ENCODE measurements at regions not wholly inside any gene's neighbourhood (a gene's known extent, or its start where the extent isn't known, plus 50 kb on each side); places are given as distances from the start of the nearest gene placed in this dataset.

DNA sequence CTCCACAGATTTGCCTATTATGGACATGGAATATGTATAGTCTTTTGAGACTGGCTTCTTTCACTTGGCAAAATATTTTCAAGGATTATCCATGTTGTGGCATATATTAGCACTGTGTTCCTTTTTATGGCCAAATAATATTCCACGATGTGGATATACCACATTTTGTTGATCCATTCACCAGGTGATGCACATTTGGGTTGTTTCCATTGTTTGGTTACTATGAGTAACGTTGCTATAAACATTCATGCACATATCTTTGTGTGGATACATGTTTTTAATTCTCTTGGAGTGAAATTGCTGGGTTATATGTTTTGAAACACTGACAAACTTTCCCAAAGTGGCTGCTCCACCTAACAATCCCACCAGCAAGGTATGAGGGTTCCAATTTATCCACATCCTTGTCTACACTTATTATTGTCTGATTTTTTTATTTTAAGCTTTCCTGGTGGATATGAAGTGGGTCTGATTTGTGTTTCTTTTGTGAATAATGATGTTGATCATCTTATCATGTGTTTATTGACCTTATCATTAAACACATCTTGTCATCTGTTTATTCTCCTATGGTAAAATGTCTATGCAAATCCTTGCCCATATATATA, 116.2 kb upstream of the FRMD6 start:
- DNase-seq (ENCODE audit: insufficient read length, low spot score) (no peak), FAIRE-seq (no peak)

DNA sequence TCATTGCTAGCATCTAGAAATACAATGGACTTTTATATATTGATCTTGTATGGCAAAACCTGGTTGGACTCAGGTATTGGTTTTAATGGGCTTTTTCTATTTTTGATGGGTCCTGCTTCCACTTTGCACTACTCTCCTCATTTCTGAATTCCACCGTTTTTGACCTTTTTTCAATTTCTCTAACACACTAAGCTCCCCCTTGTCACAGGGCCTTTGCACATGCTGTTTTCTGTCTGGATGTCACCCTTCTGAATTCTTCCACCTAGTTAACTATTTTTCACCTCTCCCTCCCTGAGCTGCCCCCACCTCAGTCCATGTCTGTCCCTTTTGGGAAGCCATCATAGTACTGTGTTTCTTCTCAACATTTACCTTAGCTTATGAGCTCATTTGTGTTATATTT, 112.7 kb upstream of the FRMD6 start:
- no peak for FAIRE-seq

DNA sequence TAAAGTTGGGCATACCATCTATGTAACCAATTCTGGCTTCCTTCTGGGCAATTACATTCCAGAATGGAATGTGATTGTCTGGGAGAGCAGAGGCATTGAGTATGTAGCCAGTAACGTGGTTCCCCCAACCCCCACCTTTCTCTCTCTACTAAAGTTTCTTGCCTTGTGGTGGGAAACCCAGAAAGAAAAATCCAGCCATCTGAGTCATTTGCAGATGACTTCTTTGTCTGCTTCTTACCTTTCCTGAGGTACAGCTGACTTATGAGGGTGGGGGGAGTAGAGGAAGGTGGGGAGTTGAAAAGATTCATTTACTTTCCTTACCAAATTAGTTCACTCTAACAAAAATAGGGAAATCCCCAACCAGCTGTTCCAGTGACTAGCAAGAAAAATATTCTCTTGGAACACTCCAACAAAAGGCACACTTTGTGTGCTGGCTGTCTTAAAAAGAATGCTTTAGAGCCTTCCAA, 112.1 kb upstream of the FRMD6 start:
- peak; percentile 62 for DNase-seq (ENCODE audit: insufficient read length, low spot score)
- peak; percentile 59 for FAIRE-seq

More for the DNA sequence above, 112.7 kb upstream of the FRMD6 start:
- no peak for DNase-seq (ENCODE audit: insufficient read length, low spot score)

DNA sequence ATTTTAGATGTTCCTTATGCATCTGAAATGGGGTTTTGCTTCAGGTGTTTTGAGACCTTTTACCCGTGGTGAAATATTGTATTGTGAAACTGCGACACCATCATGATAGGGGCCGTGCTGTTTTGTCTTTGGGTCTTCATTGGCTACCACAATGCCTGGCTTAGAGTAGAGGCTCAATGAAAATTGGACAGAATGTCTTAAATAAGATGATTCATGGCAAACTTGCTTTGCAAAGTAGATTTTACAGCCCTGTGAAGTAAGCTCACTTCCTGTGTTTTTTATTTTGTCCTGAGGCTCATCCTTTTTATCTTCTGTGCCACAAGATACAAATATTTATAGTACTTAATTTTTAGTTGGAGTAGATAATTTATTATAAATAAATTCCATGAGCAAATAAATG, 111.3 kb upstream of the FRMD6 start:
- no peak for FAIRE-seq
- DNase-seq (ENCODE audit: insufficient read length, low spot score) = no peak

GRCh38 chr14:51544471-51544870, 107.2 kb upstream of the FRMD6 start:
- FAIRE-seq (no peak), DNase-seq (ENCODE audit: insufficient read length, low spot score) (no peak)

DNA sequence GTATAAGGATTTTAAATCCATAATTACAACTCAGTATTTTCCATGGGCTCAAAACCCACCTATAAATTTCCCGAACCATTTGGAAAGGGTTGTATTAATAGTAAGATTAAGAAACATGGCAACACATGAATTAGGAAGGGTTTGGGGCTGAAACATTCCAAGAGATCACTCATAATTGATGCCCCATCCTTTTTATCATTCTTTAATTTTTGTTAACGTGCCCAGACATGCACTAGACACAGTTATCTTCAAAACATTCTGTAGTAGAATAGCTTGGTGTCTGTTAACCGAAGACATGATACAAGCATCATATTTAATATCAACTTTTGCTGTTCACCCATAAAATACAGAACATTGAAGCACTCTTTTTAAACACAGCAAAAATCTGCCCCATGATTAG, 106.8 kb upstream of the FRMD6 start:
- FAIRE-seq = no peak
- DNase-seq (ENCODE audit: insufficient read length, low spot score) = no peak

- DNase-seq (ENCODE audit: insufficient read length, low spot score) (no peak), FAIRE-seq (peak; percentile 59)
These were observed 106.3 kb upstream of the FRMD6 start for GRCh38 chr14:51545396-51545795.

DNA sequence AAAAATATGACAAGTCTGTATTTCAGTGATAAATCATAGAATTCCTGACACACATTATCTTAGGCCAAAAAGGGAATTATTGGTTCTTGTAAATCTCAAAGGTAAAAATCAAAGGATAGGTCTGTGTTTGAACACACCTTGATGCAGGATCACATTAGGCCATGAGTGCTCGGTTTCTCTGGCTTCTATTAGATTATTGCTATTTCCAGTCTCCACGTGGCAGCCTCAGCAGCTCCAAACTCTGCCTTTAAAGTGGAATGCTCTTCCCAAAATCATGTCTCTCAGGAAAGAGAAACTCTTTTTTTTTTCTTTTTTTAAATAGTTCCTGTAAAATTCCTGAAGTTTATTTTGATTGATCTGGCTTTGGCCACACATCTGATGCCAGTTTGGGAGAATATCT, 105.6 kb upstream of the FRMD6 start:
- DNase-seq (ENCODE audit: insufficient read length, low spot score) = no peak
- FAIRE-seq = no peak

GRCh38 chr14:51546603-51547258, 105.0 kb upstream of the FRMD6 start:
- no peak for FAIRE-seq
- no peak for DNase-seq (ENCODE audit: insufficient read length, low spot score)

DNA sequence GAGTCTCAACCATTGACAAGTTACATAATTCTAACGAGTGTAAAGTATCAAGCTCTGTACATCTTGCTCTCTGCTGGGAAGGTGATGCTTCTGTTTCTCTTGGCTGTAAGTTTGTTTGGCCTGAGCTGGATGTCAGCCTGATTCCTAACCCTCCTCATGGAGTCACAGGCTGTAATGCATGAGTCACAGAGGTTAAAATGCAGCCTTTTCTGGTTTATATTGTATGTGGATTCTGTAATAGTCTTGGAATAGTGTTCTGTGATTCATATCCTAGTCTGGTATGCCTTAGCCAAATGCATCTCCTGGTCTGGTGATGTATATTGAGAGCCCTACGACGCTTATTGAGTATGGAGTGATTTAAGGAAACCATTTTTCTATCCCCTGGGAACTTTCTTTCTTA, 104.5 kb upstream of the FRMD6 start:
- FAIRE-seq (peak; percentile 84), DNase-seq (ENCODE audit: insufficient read length, low spot score) (peak; percentile 63)

DNA sequence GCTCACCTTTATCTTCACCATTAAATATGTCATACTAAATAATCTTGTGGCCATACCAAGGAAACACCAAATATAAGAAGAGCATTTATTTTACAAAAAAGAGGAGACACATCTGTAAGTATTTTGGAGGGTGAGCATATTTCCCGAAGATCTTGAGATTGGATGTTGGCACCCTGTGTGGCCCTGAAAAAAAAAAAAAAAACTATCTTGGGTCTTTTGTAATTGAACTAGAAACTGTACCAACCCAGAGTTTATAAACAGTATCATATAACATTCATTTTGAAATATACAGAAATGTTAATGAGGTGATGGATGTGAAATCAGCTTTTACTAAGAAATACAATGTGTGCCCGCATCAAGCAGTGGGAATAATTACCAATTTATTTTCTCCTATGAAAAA, 104.0 kb upstream of the FRMD6 start:
- no peak for DNase-seq (ENCODE audit: insufficient read length, low spot score)
- no peak for FAIRE-seq

DNA sequence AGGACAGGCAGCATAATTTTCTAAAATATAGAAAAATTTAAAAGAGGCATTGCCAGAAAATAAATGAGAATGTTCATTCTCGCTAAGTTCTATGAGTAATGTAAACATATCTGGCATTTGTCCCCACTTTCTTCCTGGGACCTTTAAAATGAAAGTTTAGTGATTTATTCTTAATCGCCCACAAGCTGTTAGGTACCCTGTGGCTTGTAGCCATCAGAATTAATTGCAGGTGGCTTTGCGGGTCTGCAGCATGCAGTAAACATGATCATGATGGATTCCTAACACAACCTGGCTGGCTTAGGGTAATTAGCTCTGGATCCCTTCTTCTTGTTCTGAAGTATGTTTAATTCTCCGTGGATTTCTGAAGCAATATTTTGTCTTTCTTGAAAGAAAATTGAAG, 103.5 kb upstream of the FRMD6 start:
- no peak for DNase-seq (ENCODE audit: insufficient read length, low spot score)
- FAIRE-seq = no peak

DNA sequence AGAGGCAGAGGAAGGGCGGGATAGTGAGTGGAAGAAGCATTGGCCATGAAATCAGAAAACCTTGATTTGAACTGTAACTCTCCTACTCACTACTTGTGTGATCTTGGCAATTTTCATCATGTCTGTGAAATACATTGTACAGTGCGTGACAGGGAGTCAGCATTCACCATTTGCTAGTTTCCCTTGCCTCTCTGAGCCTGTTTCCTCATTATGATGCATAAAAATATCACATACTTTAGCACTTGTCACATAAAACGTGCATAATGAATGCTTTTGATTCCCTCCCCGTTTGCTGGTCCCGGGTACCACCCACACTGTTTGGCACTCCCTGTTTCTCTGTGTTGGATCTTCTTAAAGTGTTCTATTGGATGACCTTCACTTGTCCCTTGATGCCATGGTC, 101.1 kb upstream of the FRMD6 start:
- peak; percentile 65 for FAIRE-seq

GRCh38 chr14:51552275-51552674, 99.4 kb upstream of the FRMD6 start:
- DNase-seq (ENCODE audit: insufficient read length, low spot score) = no peak
- no peak for FAIRE-seq

More for the DNA sequence above, 101.1 kb upstream of the FRMD6 start:
- no peak for DNase-seq (ENCODE audit: insufficient read length, low spot score)

DNA sequence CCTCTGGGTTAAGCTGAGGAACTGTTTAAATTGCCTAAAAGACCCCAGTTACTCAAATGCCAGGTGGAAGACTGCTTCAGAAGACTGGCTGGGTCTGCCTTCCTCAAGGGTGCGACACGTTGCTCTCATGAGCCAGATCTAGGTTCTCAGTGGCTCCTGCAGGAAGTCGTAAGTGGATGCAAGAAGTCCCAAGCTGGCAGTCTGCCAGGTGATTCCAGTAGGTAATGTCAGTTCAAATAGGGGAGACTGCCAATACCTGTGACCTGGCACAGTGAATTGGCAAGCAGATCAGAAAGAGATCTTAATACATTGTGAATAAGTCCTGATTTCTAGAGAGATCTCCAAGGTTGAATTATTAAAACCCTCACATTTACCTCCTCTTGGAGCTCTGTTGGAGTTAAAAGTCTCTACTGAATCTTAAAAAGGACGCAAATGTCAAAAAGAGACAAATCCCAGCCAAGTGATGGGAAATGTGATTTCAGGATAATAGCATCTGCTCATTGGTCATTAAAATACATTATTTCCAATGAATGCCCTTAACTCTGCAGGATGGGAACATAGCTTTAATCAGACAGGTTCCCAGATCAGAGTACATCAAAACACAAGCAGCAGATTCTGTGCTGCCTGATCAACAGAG, 98.8 kb upstream of the FRMD6 start:
- FAIRE-seq (no peak), DNase-seq (ENCODE audit: insufficient read length, low spot score) (no peak)

- peak; percentile 82 for FAIRE-seq
- peak; percentile 59 for DNase-seq (ENCODE audit: insufficient read length, low spot score)
These were observed 97.3 kb upstream of the FRMD6 start for GRCh38 chr14:51554339-51554920.

- no peak for FAIRE-seq
- no peak for DNase-seq (ENCODE audit: insufficient read length, low spot score)
These were observed 96.8 kb upstream of the FRMD6 start for GRCh38 chr14:51554953-51555352.

- FAIRE-seq (no peak), DNase-seq (ENCODE audit: insufficient read length, low spot score) (no peak)
These were observed 90.6 kb upstream of the FRMD6 start for GRCh38 chr14:51561141-51561540.

GRCh38 chr14:51562816-51563215, 88.9 kb upstream of the FRMD6 start:
- FAIRE-seq (peak; percentile 62), DNase-seq (ENCODE audit: insufficient read length, low spot score) (no peak)

DNA sequence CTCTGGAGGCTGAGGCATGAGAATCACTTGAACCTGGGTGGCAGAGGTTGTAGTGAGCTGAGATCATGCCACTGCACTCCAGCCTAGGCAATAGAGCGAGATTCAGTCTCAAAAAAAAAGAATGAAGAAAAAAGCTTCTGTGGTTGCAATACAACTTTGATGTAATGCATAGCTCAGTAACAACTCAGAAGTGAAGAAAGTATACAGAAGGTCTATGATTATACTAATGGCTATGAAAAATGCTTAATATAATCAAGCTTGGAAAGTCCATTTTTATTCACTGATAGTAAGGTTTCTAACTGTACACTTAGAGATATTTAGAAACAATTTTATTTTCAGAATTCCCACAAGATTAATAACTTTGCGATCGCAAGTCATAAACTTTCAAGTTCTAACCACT, 88.2 kb upstream of the FRMD6 start:
- DNase-seq (ENCODE audit: insufficient read length, low spot score) (no peak), FAIRE-seq (no peak)

DNA sequence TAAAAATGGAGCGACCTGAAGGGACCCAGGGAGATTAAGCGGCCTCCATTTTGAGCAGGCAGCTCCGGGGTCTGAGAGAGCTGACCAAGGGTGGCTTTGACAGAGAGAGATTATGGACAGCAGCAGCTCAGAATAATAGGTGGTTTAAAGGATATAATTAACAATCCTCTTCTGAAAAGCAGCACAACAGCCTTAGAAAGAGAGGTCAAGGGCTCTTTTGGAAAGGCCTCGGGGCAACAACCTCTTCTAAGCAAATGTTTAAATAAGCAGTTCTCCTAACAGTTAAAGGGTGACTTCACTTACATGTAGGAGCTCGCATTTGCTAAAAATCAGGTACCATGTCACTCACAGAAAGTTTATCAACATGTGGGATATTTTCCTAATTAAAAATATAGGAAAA, 87.2 kb upstream of the FRMD6 start:
- FAIRE-seq = no peak
- DNase-seq (ENCODE audit: insufficient read length, low spot score) = no peak

Data from HTR-8/SVneo (cell line).